NCI-H2196 (cell line): ENCODE measurements at regions not wholly inside any gene's neighbourhood (a gene's known extent, or its start where the extent isn't known, plus 50 kb on each side); places are given as distances from the start of the nearest gene placed in this dataset.
"Not testable (repeated sequence)": the region's sequence is repeated elsewhere in the genome, so short reads cannot be mapped to it uniquely, and the experiment has no call there.

Source experiments
- DNase-seq: peaks from one replicate; lab custom pipeline; 2025; ENCODE audit not compliant: unreplicated experiment; lab: John Stamatoyannopoulos, UW

DNA sequence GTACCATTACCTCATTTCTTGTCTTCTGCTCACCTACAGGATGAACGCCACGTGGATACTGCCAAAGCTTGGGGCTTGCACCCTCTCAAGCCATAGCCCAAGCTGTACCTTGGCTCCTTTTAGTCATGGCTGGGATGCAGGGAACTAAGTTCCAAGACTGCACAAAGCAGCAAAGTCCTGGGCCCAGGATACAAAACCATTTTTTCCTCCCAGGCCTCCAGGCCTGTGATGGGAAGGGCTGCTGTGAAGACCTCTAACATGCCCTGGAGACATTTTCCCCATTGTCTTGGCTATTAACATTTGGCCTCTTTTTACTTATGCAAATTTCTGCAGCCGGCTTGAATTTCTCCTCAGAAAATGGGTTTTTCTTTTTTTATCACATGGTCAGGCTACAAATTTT, 795.1 kb upstream of the VRK2 start:
- DNase-seq, result not testable (repeated sequence)

DNA sequence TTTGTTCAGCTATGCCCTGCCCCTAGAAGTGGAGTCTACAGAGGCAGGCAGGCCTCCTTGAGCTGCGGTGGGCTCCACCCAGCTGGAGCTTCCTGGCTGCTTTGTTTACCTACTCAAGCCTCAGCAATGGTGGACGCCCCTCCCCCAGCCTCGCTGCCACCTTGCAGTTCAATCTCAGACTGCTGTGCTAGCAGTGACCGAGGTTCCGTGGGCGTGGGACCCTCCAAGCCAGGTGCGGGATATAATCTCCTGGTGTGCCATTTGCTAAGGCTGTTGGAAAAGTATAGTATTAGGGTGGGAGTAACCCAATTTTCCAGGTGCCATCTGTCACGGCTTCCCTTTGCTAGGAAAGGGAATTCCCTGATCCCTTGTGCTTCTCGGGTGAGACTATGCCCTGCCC, 770.2 kb upstream of the VRK2 start:
- DNase-seq, result not testable (repeated sequence)

DNA sequence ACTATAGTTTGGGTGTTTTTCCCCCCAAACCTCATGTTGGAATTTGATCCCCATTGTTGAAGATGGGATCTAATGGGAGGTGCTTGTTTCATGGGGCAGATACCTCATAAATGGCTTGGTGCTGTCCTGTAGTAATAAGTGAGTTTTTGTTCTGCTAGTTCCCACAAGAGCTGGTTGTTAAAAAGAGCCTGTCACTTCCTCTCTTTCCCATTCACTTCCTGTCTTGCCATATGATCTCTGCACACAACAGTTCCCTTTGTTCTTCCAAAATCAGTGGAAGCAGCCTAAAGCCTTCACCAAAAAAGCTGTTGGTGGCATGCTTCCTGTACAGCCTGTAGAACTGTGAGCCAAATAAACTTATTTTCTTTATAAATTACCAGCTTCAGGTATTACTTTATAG, 768.2 kb upstream of the VRK2 start:
- DNase-seq, result no peak

DNA sequence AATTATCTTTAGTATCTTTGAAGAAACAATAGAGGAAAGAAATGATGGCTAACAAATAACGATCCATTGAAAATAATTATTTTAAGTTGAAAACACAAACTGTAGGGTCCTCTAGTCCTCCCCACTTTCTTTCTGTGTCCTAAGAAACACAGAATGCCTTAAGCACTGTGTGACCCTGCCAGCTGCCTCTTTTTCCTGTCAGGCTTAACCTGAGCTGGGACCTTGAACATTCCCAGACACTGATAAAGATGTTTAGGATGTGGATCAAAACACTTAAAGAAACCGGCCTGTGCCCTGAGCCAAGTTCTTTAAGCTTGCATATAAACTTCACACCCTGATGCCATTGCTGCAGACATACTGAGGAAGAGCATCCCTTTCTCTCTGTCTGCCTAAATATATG, 755.4 kb upstream of the VRK2 start:
- no peak for DNase-seq

DNA sequence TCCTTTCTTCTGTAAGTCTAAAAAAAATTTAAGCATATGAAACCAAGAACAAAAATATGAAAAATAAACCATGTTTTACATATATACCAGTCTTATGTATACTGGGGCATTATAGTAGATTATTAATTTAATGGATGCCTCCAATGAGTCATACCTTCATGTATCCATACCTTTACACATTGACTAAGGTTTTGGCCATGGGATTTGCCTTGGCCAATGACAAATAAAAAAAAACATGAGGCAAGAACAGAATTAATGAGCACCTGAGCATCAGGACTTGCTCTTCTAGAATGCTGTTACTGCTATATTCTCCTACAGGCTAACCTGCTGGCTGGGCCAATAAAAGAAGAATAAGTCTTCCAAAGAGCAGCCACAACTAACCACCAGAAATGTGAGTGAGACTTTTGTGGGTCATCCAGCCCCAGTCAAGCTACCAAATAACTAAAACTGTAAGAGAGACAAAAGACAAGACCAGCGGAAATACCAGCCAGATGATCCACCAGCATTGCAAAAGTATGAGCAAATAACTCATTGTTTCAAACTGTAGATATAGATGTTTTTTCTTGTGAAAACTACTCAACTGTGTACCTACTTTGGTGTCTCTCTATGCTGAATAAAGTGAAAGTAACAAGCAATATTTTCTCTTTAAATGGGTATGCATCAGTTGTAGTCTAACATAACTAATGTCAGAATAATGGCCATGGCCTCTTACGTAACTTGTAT, 749.6 kb upstream of the VRK2 start:
- DNase-seq, result no peak

DNA sequence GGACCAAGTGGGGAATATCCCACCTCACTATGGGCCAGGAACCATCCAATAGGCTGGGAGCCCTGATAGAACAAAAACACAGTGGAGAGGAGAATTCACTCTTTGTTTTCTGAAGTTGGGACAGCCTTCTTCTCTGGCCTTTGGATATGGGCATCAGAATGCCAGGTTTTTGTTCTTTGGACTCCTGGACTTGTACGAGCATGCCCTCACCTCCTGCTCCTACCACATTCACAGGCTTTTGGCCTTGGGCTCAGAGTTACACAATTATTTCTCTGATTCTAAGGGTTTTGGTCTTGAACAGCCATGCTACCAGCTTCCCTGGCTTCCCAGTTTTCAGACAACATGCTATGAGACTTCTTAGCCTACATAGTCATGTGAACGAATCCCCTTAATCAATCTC, 732.9 kb upstream of the VRK2 start:
- no peak for DNase-seq

DNA sequence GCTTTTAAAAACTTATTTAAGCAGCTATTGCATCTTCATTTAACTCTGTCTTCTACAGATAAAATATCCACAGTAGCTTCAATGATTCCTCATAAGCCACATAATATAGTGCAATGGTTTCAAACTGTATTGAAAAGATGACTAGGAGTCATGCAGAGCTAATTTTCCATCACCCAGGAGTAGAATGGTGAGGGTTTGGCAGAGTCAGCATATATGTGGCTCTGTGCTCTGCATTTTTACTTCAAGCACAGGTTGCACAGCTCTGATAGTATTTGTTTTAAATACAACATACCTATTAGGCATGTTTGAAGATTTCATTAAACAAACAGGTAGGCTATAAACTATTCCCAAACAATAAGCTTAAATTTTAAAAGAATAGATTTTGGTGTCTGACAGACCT, 731.9 kb upstream of the VRK2 start:
- DNase-seq, result no peak

DNA sequence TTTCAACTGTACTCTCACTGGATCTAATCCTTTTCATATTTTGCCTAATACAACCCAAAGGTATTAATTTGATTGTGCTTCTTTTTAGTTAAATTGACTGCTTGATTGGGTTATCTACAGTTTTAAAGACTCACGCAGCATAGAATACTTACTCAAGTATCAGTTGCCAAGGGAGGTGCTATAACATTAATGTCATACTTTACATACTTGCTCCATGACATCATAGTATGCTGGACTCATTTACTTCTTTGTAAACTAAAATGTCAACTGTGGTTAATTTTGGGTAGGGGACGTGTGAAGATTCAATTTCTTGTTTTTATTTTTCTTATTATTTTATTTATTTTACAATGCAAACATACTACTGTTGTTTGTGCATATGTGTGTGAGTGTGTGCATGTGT, 716.2 kb upstream of the VRK2 start:
- DNase-seq, result no peak

DNA sequence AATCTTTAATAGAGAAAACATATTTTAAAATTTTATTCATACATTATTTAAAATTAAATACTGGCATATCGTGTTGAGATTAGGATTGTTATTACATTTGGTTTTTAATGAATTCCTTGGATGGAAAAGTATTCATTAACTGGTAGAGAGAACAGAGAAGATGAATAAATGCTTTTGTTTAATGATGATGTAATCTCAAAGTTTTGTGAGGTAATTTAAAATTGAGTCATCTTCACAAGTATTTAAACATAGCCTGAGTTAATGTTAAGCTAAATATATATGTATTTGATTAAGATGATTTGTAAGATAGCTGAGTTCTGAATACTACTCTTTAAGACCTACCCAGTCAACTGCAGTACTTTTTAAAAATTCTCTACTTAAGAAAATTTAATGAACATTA, 713.4 kb upstream of the VRK2 start:
- no peak for DNase-seq

DNA sequence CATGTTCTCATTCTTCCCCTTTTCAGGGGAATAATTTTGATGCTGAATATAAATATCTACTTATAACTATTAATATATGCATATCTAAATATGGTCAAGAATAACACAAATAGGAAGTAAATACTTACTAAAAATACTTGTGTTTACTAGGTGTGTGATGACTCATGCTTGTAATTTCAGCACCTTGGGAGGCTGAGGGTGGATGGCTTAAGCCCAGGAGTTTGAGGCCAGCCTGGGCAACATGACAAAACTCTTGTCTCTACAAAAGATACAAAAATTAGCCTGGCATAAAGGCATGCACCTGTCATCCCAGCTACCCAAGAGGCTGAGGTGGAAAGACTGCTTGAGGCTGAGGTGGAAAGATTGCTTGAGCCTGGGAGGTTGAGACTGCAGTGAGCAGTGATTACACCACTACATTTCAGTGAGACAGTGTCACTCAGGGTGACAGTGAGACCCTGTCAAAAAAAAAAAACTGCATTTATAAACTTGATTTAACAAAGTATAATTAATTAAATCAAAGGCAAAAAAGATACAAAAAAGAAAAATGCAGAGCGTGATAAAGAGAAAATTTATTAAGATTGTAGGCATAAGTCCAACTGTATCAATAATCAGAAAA, 703.1 kb upstream of the VRK2 start:
- no peak for DNase-seq

DNA sequence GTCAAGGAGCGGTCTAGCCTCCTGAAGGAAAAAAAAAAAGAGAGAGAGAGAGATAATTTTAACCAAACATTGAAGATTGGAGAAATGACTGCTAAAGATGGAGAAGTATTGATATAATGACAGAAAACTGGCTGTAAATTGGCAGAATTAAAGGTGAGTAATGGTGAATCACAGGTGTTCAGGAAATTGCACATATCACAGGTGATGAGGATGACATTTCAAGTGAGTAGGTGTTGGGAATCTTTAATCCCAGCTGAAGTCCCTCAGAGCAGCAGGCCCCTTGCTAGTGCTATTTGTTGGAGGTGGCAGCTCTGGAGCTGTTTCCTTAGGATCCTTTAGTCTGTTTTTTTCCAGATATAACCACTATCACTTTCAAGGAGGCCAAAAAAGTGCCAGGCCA, 678.4 kb upstream of the VRK2 start:
- DNase-seq, result no peak

DNA sequence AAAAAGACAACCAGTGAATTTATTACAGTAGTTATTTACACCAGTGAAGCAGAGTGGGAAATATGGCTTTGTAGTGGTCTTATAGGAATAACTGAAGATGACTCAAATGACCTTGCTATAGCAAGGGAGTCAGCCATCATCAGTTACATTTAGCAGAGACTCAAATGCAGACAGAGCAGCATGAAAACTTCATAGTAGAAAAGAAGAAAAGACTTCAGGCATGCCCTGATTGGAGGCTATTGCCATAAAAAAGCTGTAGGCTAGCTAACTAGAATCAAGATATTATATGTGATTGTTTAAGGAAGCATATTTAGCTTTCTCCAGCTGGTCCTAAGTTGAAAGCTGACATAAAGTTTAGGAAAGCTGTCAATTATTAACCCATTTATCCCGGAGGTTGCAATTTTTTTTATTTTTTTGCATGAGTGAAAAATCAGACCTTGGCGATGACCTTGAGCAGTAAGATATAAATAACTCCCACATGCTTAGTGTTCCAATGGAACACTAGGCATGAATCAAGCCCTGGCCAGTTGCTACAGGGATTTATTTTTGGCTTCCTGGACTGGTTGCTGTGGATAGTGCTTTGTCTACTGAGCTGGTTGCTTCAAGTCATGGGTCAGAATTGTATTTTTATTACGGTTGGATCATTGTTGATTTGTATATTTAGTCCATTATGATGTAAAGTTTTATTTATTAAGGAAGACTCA, 675.6 kb upstream of the VRK2 start:
- no peak for DNase-seq

DNA sequence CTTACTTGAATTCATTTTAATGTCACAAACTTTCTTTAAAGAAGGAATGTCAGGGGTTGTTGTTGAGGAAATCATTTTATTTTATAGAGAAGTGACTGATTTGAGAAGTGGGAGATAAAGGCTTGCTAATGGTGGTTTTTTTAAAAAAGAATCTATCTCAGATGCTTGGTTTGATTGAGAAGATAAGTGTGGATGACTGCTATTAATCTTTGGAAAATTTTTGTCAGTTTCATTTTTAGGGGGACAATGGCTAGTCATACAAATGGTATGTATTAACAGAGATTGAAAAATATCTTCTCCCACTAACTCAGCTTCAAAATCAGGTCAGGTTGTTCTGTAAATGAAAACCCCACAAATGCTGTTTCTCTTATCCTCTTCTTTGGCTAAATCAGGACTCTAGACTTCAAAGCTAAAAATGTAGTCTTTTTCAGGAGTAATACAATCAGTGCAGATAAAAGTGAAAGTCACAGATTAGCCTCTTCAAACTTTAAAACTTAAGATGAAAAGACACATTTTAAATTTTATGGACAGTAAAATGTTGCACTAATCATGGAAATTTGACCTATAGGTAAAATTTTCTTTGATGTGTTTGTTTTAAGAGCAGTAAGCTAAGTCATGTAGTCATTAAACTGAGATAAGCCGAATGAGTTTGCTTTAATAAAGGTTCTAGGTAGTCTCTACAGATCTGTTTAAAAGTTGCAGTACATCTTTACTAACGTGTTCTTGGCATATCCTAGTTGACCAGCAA, 674.2 kb upstream of the VRK2 start:
- no peak for DNase-seq

DNA sequence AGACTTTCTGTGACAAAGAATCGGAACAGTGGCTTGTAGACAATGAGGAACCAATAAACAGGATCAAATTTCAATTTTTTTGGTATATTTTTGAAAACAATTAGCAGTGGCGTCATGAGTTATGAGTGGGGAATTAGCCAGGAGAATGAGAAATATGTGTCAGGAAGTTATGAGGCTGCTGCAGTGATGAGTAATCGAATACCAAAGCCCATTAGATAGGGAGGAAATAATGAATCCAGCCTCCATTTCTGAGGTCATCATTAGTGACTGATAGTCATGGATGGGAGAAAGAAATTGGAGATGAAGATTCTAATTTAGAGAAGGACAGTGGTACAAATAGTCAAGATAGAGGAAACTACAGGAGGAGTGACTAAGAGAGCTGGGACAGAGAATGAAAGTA, 673.1 kb upstream of the VRK2 start:
- DNase-seq, result no peak

DNA sequence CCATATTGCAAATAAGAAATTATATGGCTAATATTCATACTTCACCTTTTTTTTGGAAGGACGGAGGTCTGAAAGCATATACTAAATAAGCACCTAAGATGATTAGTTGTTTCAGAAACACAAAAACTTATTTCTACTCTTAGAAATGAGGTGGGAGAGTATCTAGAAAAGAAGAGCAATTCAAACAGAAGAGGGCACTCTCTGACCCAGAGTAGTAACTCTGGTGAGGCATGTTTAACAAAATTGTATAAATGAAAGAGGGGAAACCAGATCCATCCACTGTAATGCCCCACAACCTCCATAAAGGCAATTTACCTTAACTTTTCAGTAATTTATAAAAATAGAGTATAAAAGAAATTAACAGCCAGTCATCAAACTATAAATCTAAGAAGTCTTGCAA, 669.6 kb upstream of the VRK2 start:
- DNase-seq, result no peak

DNA sequence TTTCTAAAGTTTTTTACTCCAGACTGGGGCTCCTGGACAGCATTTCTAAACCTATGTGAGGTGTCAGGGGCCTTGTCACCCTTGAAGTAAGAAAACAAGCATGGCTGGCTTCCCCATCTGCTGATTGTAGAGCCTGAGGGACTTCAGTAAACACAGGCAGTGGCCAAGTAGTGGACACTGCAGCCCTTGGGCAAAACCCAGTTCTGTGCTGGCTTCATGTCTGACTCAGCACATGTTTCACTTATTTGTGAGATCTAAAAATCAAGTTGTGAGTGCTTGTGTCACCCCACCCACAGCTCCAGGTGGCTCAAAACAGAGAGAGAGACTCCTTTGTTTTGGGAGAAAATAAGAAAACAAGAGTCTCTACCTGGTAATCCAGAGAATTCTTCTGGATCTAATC, 660.3 kb upstream of the VRK2 start:
- DNase-seq, result no peak

DNA sequence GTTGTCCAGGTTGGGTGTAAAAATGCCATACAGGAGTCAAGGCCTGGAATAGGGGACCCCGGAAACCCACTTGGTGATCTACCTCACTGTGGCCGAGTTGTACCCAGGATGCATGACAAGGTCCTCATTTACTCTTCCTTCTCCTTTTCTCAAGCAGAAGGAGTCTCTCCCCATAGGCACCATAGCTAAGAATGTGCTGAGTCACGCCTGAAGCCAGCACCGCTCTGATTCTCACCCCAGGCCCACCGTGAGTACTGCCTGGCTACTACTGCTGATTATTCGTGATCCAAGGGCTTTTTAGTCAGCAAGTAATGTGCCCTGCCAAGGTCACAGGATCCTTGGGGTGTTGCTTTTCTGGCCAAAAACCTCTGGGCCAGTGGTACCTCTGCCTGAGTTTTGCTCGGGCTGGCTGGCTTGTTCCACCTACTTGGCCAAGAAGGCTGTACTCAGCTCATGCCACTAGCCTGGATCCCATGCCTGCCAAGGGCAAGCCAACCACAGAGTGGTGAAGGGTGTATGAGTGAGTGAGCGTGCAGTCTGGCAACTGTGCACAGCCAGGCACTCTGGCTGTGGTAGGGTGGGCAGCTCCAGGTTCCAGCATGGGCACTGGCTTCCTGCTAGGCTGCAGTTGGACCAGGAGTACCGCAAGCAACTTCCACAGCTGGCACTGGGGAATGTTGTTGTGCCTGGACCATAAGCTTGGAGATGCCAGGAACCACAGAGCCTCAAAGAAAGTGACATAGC, 650.1 kb upstream of the VRK2 start:
- no peak for DNase-seq

DNA sequence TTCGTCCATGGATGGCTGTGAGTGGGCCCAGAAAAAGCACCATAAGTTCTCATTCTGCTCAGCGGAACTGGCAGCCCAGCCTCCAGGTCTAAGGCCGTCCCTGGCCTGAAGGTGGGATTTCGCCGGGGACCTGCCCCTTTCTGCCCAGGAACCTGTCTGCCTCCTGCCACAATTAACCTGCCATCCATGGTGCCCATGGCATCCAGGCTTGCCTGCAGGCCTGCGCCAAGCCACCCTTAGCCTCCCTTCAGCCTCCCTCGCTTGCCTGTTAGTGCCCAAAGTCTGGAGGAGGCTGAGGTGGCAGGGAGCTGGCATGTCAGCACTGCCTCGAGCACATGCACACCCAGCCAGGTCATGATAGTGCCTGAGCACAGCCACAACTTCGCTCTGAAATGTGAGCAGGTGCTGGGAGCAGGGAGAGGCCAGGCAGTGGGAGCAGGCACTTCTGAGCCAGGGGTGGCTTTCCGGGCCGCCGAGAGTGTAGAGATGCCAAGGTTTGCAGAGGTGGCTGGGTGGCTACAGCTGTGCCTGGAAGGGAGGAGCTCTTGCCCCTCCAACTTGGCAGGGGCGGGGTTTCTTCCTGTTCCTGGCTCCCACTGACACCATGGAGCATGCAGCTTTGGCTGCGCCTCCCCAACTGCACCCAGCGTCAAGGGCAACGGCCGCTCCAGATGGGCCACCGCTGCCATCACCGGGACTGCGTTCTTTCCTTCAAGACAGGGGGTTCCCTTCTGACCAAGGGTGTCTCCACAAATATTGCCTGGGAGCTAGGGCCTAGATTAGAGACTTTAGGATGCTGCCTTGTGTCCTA, 648.9 kb upstream of the VRK2 start:
- no peak for DNase-seq

DNA sequence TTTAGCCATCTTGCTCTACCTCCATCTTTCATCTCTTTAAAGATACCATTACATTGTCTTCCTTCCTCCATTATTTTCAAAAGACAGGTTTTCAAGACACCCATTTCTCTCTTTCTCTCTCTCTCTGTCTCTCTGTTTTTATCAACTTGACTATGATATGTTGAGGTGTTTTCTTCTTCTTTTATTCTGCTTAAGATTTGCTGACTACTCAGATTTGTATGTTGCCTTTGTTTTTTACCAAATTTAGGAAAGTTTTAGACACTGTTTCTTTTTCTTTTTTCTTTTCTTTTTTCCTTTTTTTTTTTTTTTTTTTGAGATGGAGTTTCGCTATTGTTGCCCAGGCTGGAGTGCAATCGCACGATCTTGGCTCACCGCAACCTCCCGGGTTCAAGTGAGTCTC, 647.5 kb upstream of the VRK2 start:
- DNase-seq, result no peak

DNA sequence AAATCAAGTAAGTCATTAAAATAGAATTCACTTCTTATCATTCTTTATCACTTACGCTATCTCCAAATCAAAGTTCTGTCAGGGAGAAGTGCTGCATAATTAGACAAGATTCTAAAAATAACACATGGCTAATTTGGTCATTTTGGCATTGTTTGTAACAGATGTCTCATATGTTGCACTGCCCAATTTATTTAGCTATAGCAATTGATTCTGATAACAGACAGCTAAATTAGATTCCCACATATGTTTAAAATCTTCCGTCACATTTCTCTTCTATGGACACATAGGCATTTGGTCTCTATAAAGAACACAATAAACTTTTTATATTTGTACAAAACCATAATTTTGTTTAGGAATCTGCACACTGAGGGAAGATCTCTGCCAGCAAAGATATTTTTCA, 644.5 kb upstream of the VRK2 start:
- DNase-seq, result no peak
